Thymus (tissue), 11 donors: ENCODE measurements at regions not wholly inside any gene's neighbourhood (a gene's known extent, or its start where the extent isn't known, plus 50 kb on each side); places are given as distances from the start of the nearest gene placed in this dataset.
"Not testable (repeated sequence)": the region's sequence is repeated elsewhere in the genome, so short reads cannot be mapped to it uniquely, and the experiment has no call there.

Experiments used
- DNase-seq, 9 donors: peaks; one replicate each; pipeline ENCODE4 v3.0.0-alpha.2; 2013; ENCODE audit warnings: low spot score in 9 of 9, low read depth in 6 of 9, missing footprints in 1 of 9
- H3K27ac ChIP-seq, 2 donors: one replicate each; pipeline ENCODE4 v1.5.1; 2013; ENCODE audit warnings: control low read depth in 1 of 2, low read depth in 1 of 2, low read length in 1 of 2, mild to moderate bottlenecking in 1 of 2, moderate library complexity in 1 of 2
- H3K27me3 ChIP-seq, 2 donors: one replicate each; pipeline ENCODE4 v1.5.1; 2013; ENCODE audit warnings: low read length in 1 of 2; ENCODE audit not compliant: control insufficient read depth in 2 of 2, insufficient read depth in 1 of 2
- H3K36me3 ChIP-seq, 2 donors: one replicate each; pipeline ENCODE4 v1.5.1; 2013; ENCODE audit warnings: low read length in 1 of 2, mild to moderate bottlenecking in 1 of 2, moderate library complexity in 1 of 2; ENCODE audit not compliant: control insufficient read depth in 2 of 2, insufficient read depth in 2 of 2
- H3K4me1 ChIP-seq, 2 donors: one replicate each; pipeline ENCODE4 v1.5.1; 2013; ENCODE audit warnings: low read length in 2 of 2; ENCODE audit not compliant: control insufficient read depth in 2 of 2, insufficient read depth in 2 of 2
- H3K4me3 ChIP-seq, 2 donors: one replicate each; pipeline ENCODE4 v1.5.1; 2013; ENCODE audit warnings: low read length in 2 of 2, control low read depth in 1 of 2, mild to moderate bottlenecking in 1 of 2
- H3K9me3 ChIP-seq, 2 donors: one replicate each; pipeline ENCODE4 v1.5.1; 2013; ENCODE audit warnings: low read length in 1 of 2, mild to moderate bottlenecking in 1 of 2; ENCODE audit not compliant: control insufficient read depth in 2 of 2, insufficient read depth in 1 of 2
- WGBS: extraction: QIAGEN DNeasy Blood & Tissue Kit; methylation state at CpG from one replicate; pipeline ENCODE4 v1.1.7; 2013; 5-methylcytosine and 5-hydroxymethylcytosine counted together
- donor health status: healthy.

GRCh38 chr20:26288379-26289061 is 591.9 kb upstream of the ZNF337 start:
- peak in 2 of 9 donors; percentile 28 to 60 for DNase-seq
- WGBS = 96% methylated on average over 7 of the region's 7 CpGs
- H3K9me3 ChIP-seq, H3K27me3 ChIP-seq, H3K27ac ChIP-seq, H3K4me1 ChIP-seq, H3K36me3 ChIP-seq, H3K4me3 ChIP-seq: not testable (repeated sequence)

GRCh38 chr20:26279238-26279637 is 582.6 kb upstream of the ZNF337 start:
- H3K27ac ChIP-seq = no peak overlapping the region
- peaks cover 4 to 11% of the 10 kb centered on the region in 2 donors for H3K9me3 ChIP-seq
- DNase-seq = peak in 1 of 9 donors; percentile 56
- 95% methylated on average over 5 of the region's 5 CpGs for WGBS
- no peaks in the 10 kb centered on the region for H3K27me3 ChIP-seq
- H3K4me3 ChIP-seq = no peak overlapping the region
- no peaks in the 10 kb centered on the region for H3K36me3 ChIP-seq
- no peaks in the 10 kb centered on the region for H3K4me1 ChIP-seq

- no peaks in the 10 kb centered on the region for H3K27me3 ChIP-seq
- H3K9me3 ChIP-seq = peaks cover 4 to 11% of the 10 kb centered on the region in 2 donors
- no peaks in the 10 kb centered on the region for H3K36me3 ChIP-seq
- H3K27ac ChIP-seq = no peak overlapping the region
- no peak overlapping the region for H3K4me3 ChIP-seq
- 94% methylated on average over 21 of the region's 21 CpGs for WGBS
- H3K4me1 ChIP-seq = no peaks in the 10 kb centered on the region
- no peak for DNase-seq
Measured at GRCh38 chr20:26277339-26277738, 580.7 kb upstream of the ZNF337 start.

GRCh38 chr20:26276554-26277210 is 580.0 kb upstream of the ZNF337 start:
- Histone ChIP-seq H3K36me3 (no peaks in the 10 kb centered on the region), H3K9me3 (peaks cover 4 to 11% of the 10 kb centered on the region in 2 donors), H3K27me3 (no peaks in the 10 kb centered on the region), H3K4me3 (no peak overlapping the region), H3K27ac (no peak overlapping the region), H3K4me1 (no peaks in the 10 kb centered on the region)
- no peak for DNase-seq
- WGBS = 31% methylated on average over 29 of the region's 29 CpGs

- not testable (repeated sequence) for H3K27ac ChIP-seq, H3K9me3 ChIP-seq, H3K4me3 ChIP-seq, H3K36me3 ChIP-seq, H3K27me3 ChIP-seq, DNase-seq, H3K4me1 ChIP-seq
- 85% methylated on average over 3 of the region's 3 CpGs for WGBS
Measured at GRCh38 chr20:26268762-26269161, 572.1 kb upstream of the ZNF337 start.

- not testable (repeated sequence) for H3K27ac ChIP-seq, H3K9me3 ChIP-seq, DNase-seq, H3K27me3 ChIP-seq, H3K4me3 ChIP-seq, H3K36me3 ChIP-seq, H3K4me1 ChIP-seq
- 80% methylated on average over 2 of the region's 2 CpGs for WGBS
Measured at GRCh38 chr20:26260925-26261324, 564.3 kb upstream of the ZNF337 start.

GRCh38 chr20:26252311-26252975 is 555.8 kb upstream of the ZNF337 start:
- not testable (repeated sequence) for H3K9me3 ChIP-seq, H3K4me3 ChIP-seq, H3K4me1 ChIP-seq, H3K36me3 ChIP-seq, H3K27ac ChIP-seq, H3K27me3 ChIP-seq
- DNase-seq = peak in 2 of 9 donors; percentile 8 to 20
- WGBS = 75% methylated on average over 8 of the region's 8 CpGs

- not testable (repeated sequence) for H3K27me3 ChIP-seq, DNase-seq, H3K36me3 ChIP-seq, H3K4me3 ChIP-seq, H3K9me3 ChIP-seq, H3K4me1 ChIP-seq, H3K27ac ChIP-seq
- 96% methylated on average over 29 of the region's 29 CpGs for WGBS
Measured at GRCh38 chr20:26251376-26251775, 554.7 kb upstream of the ZNF337 start.
